Gastrocnemius medialis (tissue), 4 donors: ENCODE measurements at regions not wholly inside any gene's neighbourhood (a gene's known extent, or its start where the extent isn't known, plus 50 kb on each side); places are given as distances from the start of the nearest gene placed in this dataset.

Source experiments
- ATAC-seq, 2 donors: fragments of 150-250 bp; one replicate each; pipeline ENCODE4 v1.9.1; 2016
- DNase-seq, 2 donors: peaks; one replicate each; pipeline ENCODE4 v3.0.0-alpha.2; 2019
- H3K27ac ChIP-seq, 4 donors: fragments of 200-600 bp; sonication (generic); 1 replicate in 1 of 4; 2 replicates in 3 of 4; pipeline ENCODE4 v1.5.1; 2016 to 2018; ENCODE audit warnings: mild to moderate bottlenecking in 2 of 4, moderate library complexity in 1 of 4
- H3K27me3 ChIP-seq, 3 donors: fragments of 200-600 bp; sonication (generic) in 2 of 3; 1 replicate in 1 of 3; 2 replicates in 2 of 3; pipeline versions ENCODE4 v1.5.1 to v1.6.0; 2016 to 2019; ENCODE audit warnings: mild to moderate bottlenecking in 1 of 3, moderate library complexity in 1 of 3
- H3K36me3 ChIP-seq, 2 donors: fragments of 200-600 bp; sonication (generic) in 1 of 2; one replicate each; pipeline ENCODE4 v1.5.1; 2017 to 2018
- H3K4me1 ChIP-seq, 2 donors: fragments of 200-600 bp; sonication (generic) in 1 of 2; one replicate each; pipeline ENCODE4 v1.5.1; 2016 to 2017; ENCODE audit warnings: mild to moderate bottlenecking in 2 of 2
- H3K4me3 ChIP-seq, 4 donors: fragments of 200-600 bp; sonication (generic) in 3 of 4; 1 replicate in 1 of 4; 2 replicates in 3 of 4; pipeline ENCODE4 v1.5.1; 2016 to 2019; ENCODE audit warnings: mild to moderate bottlenecking in 2 of 4
- H3K9me3 ChIP-seq, 3 donors: fragments of 200-600 bp; sonication (generic) in 2 of 3; 1 replicate in 1 of 3; 2 replicates in 2 of 3; pipeline ENCODE4 v1.5.1; 2016 to 2019
- POLR2A ChIP-seq, 2 donors: fragments of 450-650 bp; IDR thresholded peaks; one replicate each; pipeline ENCODE4 v1.6.1; 2017; ENCODE audit warnings: antibody characterized with exemption in 2 of 2, mild to moderate bottlenecking in 2 of 2, moderate library complexity in 2 of 2
- in situ Hi-C, 4 donors: fragments of 200-750 bp; cut with MboI; loops; one replicate each; pipeline versions ENCODE4 v1.15.0 to v1.8.0; 2017; ENCODE audit warnings: low sequenced_read_pairs in 4 of 4
- intact Hi-C: fragments of 100-400 bp; cut with DNase I; formaldehyde crosslinking; loops from one replicate; pipeline ENCODE4 v1.15.1; 2023; ENCODE audit warnings: low total_unique reads
- TF ChIP-seq, protein P1 (sequence below), 5 experiments: fragments of 450-650 bp in 3 of 5; fragments of 200-600 bp in 2 of 5; sonication (generic) in 2 of 5; IDR thresholded peaks in 4 of 5; conservative IDR thresholded peaks in 1 of 5; 1 replicate in 4 of 5; 2 replicates in 1 of 5; pipeline ENCODE4 v1.5.1; 2016 to 2019; ENCODE audit warnings: antibody characterized with exemption in 5 of 5, mild to moderate bottlenecking in 3 of 5, moderate library complexity in 3 of 5

DNA sequence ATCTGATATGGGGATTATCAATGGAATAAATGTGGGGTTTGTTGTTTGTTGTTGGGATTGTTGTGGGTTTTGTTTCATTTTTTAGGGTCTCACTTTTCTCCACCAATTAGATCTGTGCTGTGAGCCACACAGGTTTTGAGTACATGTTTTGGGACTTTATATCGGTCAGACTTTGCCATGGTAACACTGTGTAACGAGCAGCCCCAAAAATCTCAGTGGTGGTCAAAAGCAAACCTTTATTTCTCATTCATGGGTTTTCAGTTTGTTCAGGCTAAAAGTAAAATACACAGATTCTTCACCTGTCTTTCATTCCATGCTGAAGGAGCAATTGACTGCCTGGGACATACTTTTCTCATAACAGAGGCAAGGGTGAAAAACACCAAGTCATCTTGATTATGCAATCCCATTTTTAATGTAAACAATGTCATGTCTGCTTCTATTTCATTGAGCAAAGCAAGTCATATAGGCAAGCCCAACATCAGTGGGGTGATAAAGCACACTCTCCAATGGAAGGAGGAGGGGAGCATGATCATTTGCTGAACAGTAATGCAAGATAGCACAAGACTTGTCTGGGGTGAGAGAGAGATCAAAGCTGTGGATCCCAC lies 101.1 kb upstream of the PLCB4 start:
- in situ Hi-C loops (no loop called here), intact Hi-C loops (no loop called here)
- Histone ChIP-seq H3K27me3 (no peaks in the 10 kb centered on the region), H3K36me3 (no peaks in the 10 kb centered on the region), H3K4me1 (peaks cover 0 to 19% of the 10 kb centered on the region in 2 donors), H3K9me3 (no peaks in the 10 kb centered on the region), H3K4me3 (no peak overlapping the region), H3K27ac (no peak overlapping the region)
- TF ChIP-seq POLR2A (IDR thresholded peaks at IDR 0.05) = no peak
- TF ChIP-seq, protein P1, sequence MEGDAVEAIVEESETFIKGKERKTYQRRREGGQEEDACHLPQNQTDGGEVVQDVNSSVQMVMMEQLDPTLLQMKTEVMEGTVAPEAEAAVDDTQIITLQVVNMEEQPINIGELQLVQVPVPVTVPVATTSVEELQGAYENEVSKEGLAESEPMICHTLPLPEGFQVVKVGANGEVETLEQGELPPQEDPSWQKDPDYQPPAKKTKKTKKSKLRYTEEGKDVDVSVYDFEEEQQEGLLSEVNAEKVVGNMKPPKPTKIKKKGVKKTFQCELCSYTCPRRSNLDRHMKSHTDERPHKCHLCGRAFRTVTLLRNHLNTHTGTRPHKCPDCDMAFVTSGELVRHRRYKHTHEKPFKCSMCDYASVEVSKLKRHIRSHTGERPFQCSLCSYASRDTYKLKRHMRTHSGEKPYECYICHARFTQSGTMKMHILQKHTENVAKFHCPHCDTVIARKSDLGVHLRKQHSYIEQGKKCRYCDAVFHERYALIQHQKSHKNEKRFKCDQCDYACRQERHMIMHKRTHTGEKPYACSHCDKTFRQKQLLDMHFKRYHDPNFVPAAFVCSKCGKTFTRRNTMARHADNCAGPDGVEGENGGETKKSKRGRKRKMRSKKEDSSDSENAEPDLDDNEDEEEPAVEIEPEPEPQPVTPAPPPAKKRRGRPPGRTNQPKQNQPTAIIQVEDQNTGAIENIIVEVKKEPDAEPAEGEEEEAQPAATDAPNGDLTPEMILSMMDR (IDR thresholded peaks at IDR 0.05 in 4 of 5, conservative IDR thresholded peaks at IDR 0.05 in 1 of 5) = no peak
- no peak for DNase-seq
- no peak for ATAC-seq

DNA sequence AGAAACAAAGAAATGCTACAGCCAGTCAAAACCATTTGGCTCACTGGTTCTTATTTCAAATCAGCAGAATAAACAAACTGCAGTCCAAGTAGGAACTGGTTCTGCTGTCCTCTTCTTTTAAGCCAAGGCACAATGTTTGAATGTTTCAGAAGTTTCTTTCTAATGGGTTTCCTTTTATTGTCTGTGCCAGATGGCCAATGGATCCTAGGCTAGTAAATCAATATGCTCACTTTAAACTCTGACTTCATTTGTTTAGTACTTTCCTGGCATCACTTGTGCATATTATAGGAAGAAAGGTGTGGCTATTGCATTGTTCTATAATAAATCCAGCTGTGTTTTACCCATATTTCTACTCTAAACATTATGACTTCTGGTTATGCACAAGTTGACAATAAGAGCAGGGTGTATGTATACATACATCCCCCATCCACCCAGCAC lies 99.7 kb upstream of the PLCB4 start:
- H3K27me3 ChIP-seq = no peaks in the 10 kb centered on the region
- ATAC-seq (no peak), DNase-seq (no peak)
- H3K9me3 ChIP-seq = no peaks in the 10 kb centered on the region
- in situ Hi-C loops (no loop called here), intact Hi-C loops (no loop called here)
- H3K4me3 ChIP-seq = no peak overlapping the region
- TF ChIP-seq POLR2A (IDR thresholded peaks at IDR 0.05) = no peak
- TF ChIP-seq, protein P1 (IDR thresholded peaks at IDR 0.05 in 4 of 5, conservative IDR thresholded peaks at IDR 0.05 in 1 of 5) = no peak
- H3K36me3 ChIP-seq = no peaks in the 10 kb centered on the region
- peaks cover 0 to 15% of the 10 kb centered on the region in 2 donors for H3K4me1 ChIP-seq
- H3K27ac ChIP-seq = no peak overlapping the region

GRCh38 chr20:8971669-8972316 lies 97.1 kb upstream of the PLCB4 start:
- in situ Hi-C loops (no loop called here), intact Hi-C loops (no loop called here)
- no peaks in the 10 kb centered on the region for H3K36me3 ChIP-seq
- ATAC-seq = no peak
- no peaks in the 10 kb centered on the region for H3K9me3 ChIP-seq
- H3K4me3 ChIP-seq = no peak overlapping the region
- no peak for DNase-seq
- H3K27ac ChIP-seq = peak overlapping the region in 2 of 4 donors; percentile 13 to 32
- TF ChIP-seq, protein P1 (IDR thresholded peaks at IDR 0.05 in 4 of 5, conservative IDR thresholded peaks at IDR 0.05 in 1 of 5) = no peak
- TF ChIP-seq POLR2A (IDR thresholded peaks at IDR 0.05) = no peak
- no peaks in the 10 kb centered on the region for H3K27me3 ChIP-seq
- H3K4me1 ChIP-seq = peaks cover 0 to 11% of the 10 kb centered on the region in 2 donors

- in situ Hi-C loops = no loop called here
- no peak for ATAC-seq
Observed at GRCh38 chr20:8972963-8973705, 95.8 kb upstream of the PLCB4 start.

More at GRCh38 chr20:8972963-8973705, 95.8 kb upstream of the PLCB4 start:
- Histone ChIP-seq H3K27me3 (no peaks in the 10 kb centered on the region), H3K4me1 (peaks cover 0 to 11% of the 10 kb centered on the region in 2 donors), H3K36me3 (no peaks in the 10 kb centered on the region), H3K4me3 (no peak overlapping the region), H3K27ac (no peak overlapping the region), H3K9me3 (no peaks in the 10 kb centered on the region)
- no peak for DNase-seq
- TF ChIP-seq, protein P1 (IDR thresholded peaks at IDR 0.05 in 4 of 5, conservative IDR thresholded peaks at IDR 0.05 in 1 of 5) = no peak
- TF ChIP-seq POLR2A (IDR thresholded peaks at IDR 0.05) = no peak
- intact Hi-C loops = no loop called here
